OCI-LY7 (cell line): ENCODE measurements at regions not wholly inside any gene's neighbourhood (a gene's known extent, or its start where the extent isn't known, plus 50 kb on each side); places are given as distances from the start of the nearest gene placed in this dataset.

ENCODE experiments used
- BruUV-seq: library from RNA; stranded (reverse); fragments of 400-500 nt; replicated peaks from 2 replicates; lab custom pipeline; 2021; lab: Mats Ljungman, UMichigan
- CTCF ChIA-PET: fragments of 300-600 bp; sonication (Branson Sonifier 250); formaldehyde crosslinking; loops from one replicate; lab custom pipeline; 2022; ENCODE audit warnings: antibody characterized with exemption; ENCODE audit not compliant: unreplicated experiment; lab: Charles Lee
- POLR2A ChIA-PET: fragments of 300-600 bp; sonication (Branson Sonifier 250); formaldehyde crosslinking; loops from one replicate; lab custom pipeline; 2022; ENCODE audit warnings: antibody characterized with exemption; lab: Charles Lee
- DNase-seq: peaks from one replicate; pipeline ENCODE4 v3.0.0-alpha.2; 2015; ENCODE audit warnings: low spot score
- H2AFZ ChIP-seq: fragments of 200-600 bp; sonication (generic), shearing (Covaris generic); 2 replicates; pipeline ENCODE4 v1.6.1; 2014; ENCODE audit warnings: mild to moderate bottlenecking, antibody characterized with exemption, low read length, moderate library complexity
- H3K27ac ChIP-seq: fragments of 200-600 bp; sonication (generic); 2 replicates; pipeline ENCODE4 v1.5.1; 2014; ENCODE audit warnings: mixed run types, low read depth, mild to moderate bottlenecking, moderate library complexity, low read length, inconsistent platforms; ENCODE audit not compliant: poor library complexity, severe bottlenecking
- H3K36me3 ChIP-seq: fragments of 200-600 bp; sonication (generic); 2 replicates; pipeline ENCODE4 v1.6.1; 2014; ENCODE audit warnings: mild to moderate bottlenecking, antibody characterized with exemption, low read length, moderate library complexity, mixed read lengths; ENCODE audit not compliant: insufficient read depth
- H3K4me1 ChIP-seq: fragments of 200-600 bp; sonication (generic); 2 replicates; pipeline ENCODE4 v1.5.1; 2014; ENCODE audit warnings: mild to moderate bottlenecking, low read length; ENCODE audit not compliant: insufficient read depth, poor library complexity, severe bottlenecking
- H3K4me2 ChIP-seq: fragments of 200-600 bp; sonication (generic); 2 replicates; pipeline ENCODE4 v1.6.1; 2014; ENCODE audit warnings: mild to moderate bottlenecking, low read length
- H3K4me3 ChIP-seq: fragments of 200-600 bp; sonication (generic); 2 replicates; pipeline ENCODE4 v1.5.1; 2014; ENCODE audit warnings: mild to moderate bottlenecking, low read depth, low read length; ENCODE audit not compliant: poor library complexity, severe bottlenecking
- H3K79me2 ChIP-seq: fragments of 200-600 bp; sonication (generic); 2 replicates; pipeline ENCODE4 v1.6.1; 2016; ENCODE audit warnings: low read depth, mild to moderate bottlenecking, low read length, moderate library complexity, mixed read lengths; ENCODE audit not compliant: insufficient read depth
- H3K9me2 ChIP-seq: fragments of 200-600 bp; sonication (generic); 2 replicates; pipeline ENCODE4 v1.6.1; 2016; ENCODE audit warnings: mild to moderate bottlenecking, low read length, mixed read lengths; ENCODE audit not compliant: insufficient read depth
- H3K9me3 ChIP-seq: fragments of 200-600 bp; sonication (generic); 2 replicates; pipeline ENCODE4 v1.6.1; 2014; ENCODE audit warnings: mild to moderate bottlenecking, mixed run types, low read length, mixed read lengths
- H4K20me1 ChIP-seq: fragments of 200-600 bp; sonication (generic); 2 replicates; pipeline ENCODE4 v1.6.1; 2014; ENCODE audit warnings: mild to moderate bottlenecking, antibody characterized with exemption, low read length, moderate library complexity, mixed read lengths; ENCODE audit not compliant: insufficient read depth
- EZH2phosphoT487 ChIP-seq: fragments of 200-600 bp; sonication (generic); IDR thresholded peaks from 2 replicates; pipeline ENCODE4 v1.6.1; 2018; ENCODE audit warnings: low read depth, borderline replicate concordance, mild to moderate bottlenecking, mixed run types, antibody characterized with exemption, low read length, moderate library complexity, mixed read lengths
- intact Hi-C: fragments of 100-400 bp; cut with micrococcal nuclease; formaldehyde crosslinking; loops from one replicate; pipeline ENCODE4 v1.10.0; 2022; ENCODE audit not compliant: unreplicated experiment
- TF ChIP-seq, protein P1 (sequence below): fragments of 200-600 bp; sonication (generic); conservative IDR thresholded peaks from 2 replicates; pipeline ENCODE4 v1.5.1; 2014; ENCODE audit warnings: mild to moderate bottlenecking, antibody characterized with exemption, low read length, moderate library complexity, mixed read lengths

DNA sequence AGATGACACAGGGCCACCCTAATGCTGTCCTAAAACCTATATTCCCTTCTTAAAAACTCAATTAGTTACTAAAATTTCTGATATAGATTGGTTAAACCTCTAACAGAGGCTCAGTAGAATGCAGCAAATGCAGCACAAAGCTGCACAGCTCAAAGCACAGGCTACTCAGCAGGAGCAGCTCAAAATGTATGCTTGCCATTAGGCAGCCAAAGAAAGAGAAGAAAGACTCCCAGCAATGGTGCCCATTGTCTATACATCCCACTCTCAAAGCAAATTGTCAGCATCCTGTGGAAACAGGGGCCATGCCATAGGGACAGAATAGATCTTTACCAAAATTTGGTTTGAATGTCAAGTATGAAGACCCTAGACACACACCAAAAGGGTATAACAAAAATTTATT, 73.5 kb downstream of the TFPI2 start:
- Histone ChIP-seq H4K20me1 (no peaks in the 10 kb centered on the region), H3K27ac (no peak overlapping the region), H3K79me2 (no peaks in the 10 kb centered on the region), H3K4me2 (no peak overlapping the region), H3K36me3 (no peaks in the 10 kb centered on the region), H3K4me3 (no peak overlapping the region), H3K9me3 (no peaks in the 10 kb centered on the region), H2AFZ (no peak overlapping the region), H3K9me2 (no peaks in the 10 kb centered on the region), H3K4me1 (no peaks in the 10 kb centered on the region)
- POLR2A ChIA-PET: no interaction called here
- CTCF ChIA-PET: no interaction called here
- no peak for DNase-seq
- TF ChIP-seq, protein P1, sequence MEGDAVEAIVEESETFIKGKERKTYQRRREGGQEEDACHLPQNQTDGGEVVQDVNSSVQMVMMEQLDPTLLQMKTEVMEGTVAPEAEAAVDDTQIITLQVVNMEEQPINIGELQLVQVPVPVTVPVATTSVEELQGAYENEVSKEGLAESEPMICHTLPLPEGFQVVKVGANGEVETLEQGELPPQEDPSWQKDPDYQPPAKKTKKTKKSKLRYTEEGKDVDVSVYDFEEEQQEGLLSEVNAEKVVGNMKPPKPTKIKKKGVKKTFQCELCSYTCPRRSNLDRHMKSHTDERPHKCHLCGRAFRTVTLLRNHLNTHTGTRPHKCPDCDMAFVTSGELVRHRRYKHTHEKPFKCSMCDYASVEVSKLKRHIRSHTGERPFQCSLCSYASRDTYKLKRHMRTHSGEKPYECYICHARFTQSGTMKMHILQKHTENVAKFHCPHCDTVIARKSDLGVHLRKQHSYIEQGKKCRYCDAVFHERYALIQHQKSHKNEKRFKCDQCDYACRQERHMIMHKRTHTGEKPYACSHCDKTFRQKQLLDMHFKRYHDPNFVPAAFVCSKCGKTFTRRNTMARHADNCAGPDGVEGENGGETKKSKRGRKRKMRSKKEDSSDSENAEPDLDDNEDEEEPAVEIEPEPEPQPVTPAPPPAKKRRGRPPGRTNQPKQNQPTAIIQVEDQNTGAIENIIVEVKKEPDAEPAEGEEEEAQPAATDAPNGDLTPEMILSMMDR: no peak
- TF ChIP-seq EZH2phosphoT487: no peak
- intact Hi-C loops: no loop called here
- no TSS peak for BruUV-seq

DNA sequence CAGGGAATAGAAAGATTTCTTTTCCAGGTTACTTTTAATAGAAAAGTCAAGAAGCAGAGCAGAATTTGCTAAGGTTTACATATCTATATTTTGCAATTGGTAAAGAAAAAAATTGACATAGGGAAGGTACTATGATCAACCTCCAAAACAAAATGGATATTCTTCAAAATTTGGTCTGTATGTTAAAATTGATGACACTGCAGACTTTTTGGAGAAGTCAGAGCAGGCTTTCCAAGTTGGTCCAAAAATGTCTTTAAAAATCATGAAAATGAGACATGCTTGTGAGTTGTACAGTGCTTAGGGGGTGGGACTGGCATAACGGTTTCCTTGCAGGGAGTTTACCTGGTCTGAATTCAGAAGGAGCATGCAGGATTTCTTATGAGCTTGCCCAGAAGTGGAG, 77.0 kb downstream of the TFPI2 start:
- Histone ChIP-seq H3K4me2 (no peak overlapping the region), H3K4me3 (no peak overlapping the region), H3K27ac (no peak overlapping the region), H3K9me3 (no peaks in the 10 kb centered on the region), H3K36me3 (no peaks in the 10 kb centered on the region), H2AFZ (no peak overlapping the region), H4K20me1 (no peaks in the 10 kb centered on the region), H3K4me1 (no peaks in the 10 kb centered on the region), H3K9me2 (no peaks in the 10 kb centered on the region), H3K79me2 (no peaks in the 10 kb centered on the region)
- TF ChIP-seq, protein P1: no peak
- TF ChIP-seq EZH2phosphoT487: no peak
- intact Hi-C loops: no loop called here
- CTCF ChIA-PET: no interaction called here
- POLR2A ChIA-PET: no interaction called here
- no peak for DNase-seq
- BruUV-seq: no TSS peak

DNA sequence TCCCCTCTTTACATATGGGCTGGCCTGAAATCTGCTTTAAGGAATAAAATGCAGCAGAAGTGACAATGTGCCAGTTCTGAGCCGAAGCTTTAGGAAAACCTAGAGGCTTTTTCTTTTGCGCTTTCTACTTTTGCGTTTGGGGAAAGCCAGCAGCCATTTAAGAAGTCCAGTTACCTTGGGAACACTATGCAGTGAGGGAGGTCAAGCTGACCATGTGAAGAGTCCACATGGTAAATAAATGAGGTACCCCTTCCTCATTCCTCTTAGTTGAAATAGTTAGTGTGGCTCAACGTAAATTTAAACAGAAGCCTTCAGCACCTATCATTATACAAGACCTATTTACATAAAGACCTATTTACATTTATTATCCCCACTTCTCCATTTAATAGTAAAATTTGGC, 78.5 kb downstream of the TFPI2 start:
- BruUV-seq: no TSS peak
- CTCF ChIA-PET: interaction anchor here (0.5 kb wide), 1 partner anchor 538 kb away, joined by 6 read pairs; no protein-coding TSS in a partner anchor

More for the DNA sequence above, 78.5 kb downstream of the TFPI2 start:
- Histone ChIP-seq H3K36me3 (no peaks in the 10 kb centered on the region), H3K9me3 (no peaks in the 10 kb centered on the region), H2AFZ (no peak overlapping the region), H3K27ac (no peak overlapping the region), H4K20me1 (no peaks in the 10 kb centered on the region), H3K4me1 (no peaks in the 10 kb centered on the region), H3K4me3 (no peak overlapping the region), H3K9me2 (no peaks in the 10 kb centered on the region), H3K4me2 (no peak overlapping the region), H3K79me2 (no peaks in the 10 kb centered on the region)
- POLR2A ChIA-PET: no interaction called here
- intact Hi-C loops: no loop called here
- TF ChIP-seq, protein P1: no peak
- no peak for TF ChIP-seq EZH2phosphoT487
- no peak for DNase-seq
